Fibroblast of lung (primary cell): ENCODE measurements at regions not wholly inside any gene's neighbourhood (a gene's known extent, or its start where the extent isn't known, plus 50 kb on each side); places are given as distances from the start of the nearest gene placed in this dataset.
A peak's percentile ranks its signal among the peaks of the same experiment; 100 is the strongest.

ENCODE experiments used
- DNase-seq, 2 donors: peaks; one replicate each; pipeline versions ENCODE4 v3.0.0 to v3.0.0-alpha.2; 2010; ENCODE audit warnings: low read depth in 2 of 2
- H2AFZ ChIP-seq: 2 replicates; pipeline ENCODE4 v1.5.1; 2012; ENCODE audit warnings: low read length, control low read depth, inconsistent platforms
- H3K27ac ChIP-seq: 2 replicates; pipeline ENCODE4 v1.5.1; 2011; ENCODE audit warnings: low read length, control low read depth; ENCODE audit not compliant: insufficient read depth
- H3K27me3 ChIP-seq: 2 replicates; pipeline ENCODE4 v1.5.1; 2011; ENCODE audit warnings: mild to moderate bottlenecking, low read length; ENCODE audit not compliant: control insufficient read depth, insufficient read depth
- H3K36me3 ChIP-seq: 2 replicates; pipeline ENCODE4 v1.5.1; 2011; ENCODE audit warnings: low read length; ENCODE audit not compliant: control insufficient read depth, insufficient read depth
- H3K4me1 ChIP-seq: 2 replicates; pipeline ENCODE4 v1.5.1; 2011; ENCODE audit warnings: low read length; ENCODE audit not compliant: control insufficient read depth, insufficient read depth; ENCODE audit errors: extremely low read depth
- H3K4me2 ChIP-seq: 2 replicates; pipeline ENCODE4 v1.5.1; 2011; ENCODE audit warnings: low read length, control low read depth; ENCODE audit not compliant: insufficient read depth; ENCODE audit errors: extremely low read depth
- H3K4me3 ChIP-seq, 4 experiments: fragments of 200-600 bp in 1 of 4; sonication (generic) in 1 of 4; replicated peaks in 1 of 4; 2 replicates each; pipeline ENCODE4 v1.5.1; 2011 to 2016; ENCODE audit warnings: low read length in 4 of 4, low read depth in 3 of 4, mild to moderate bottlenecking in 3 of 4, control low read depth in 2 of 4, inconsistent platforms in 1 of 4, mixed read lengths in 1 of 4; ENCODE audit not compliant: insufficient read depth in 1 of 4; ENCODE audit errors: control extremely low read depth in 1 of 4
- H3K79me2 ChIP-seq: 2 replicates; pipeline ENCODE4 v1.5.1; 2012; ENCODE audit warnings: mild to moderate bottlenecking, low read length, inconsistent platforms; ENCODE audit not compliant: control insufficient read depth, insufficient read depth
- H3K9ac ChIP-seq: 2 replicates; pipeline ENCODE4 v1.5.1; 2011; ENCODE audit warnings: mild to moderate bottlenecking, low read length, control low read depth; ENCODE audit not compliant: insufficient read depth
- H3K9me3 ChIP-seq: 2 replicates; pipeline ENCODE4 v1.5.1; 2012; ENCODE audit warnings: low read depth, low read length; ENCODE audit not compliant: control insufficient read depth, insufficient read depth
- H4K20me1 ChIP-seq: 2 replicates; pipeline ENCODE4 v1.5.1; 2011; ENCODE audit warnings: low read length; ENCODE audit not compliant: control insufficient read depth, insufficient read depth; ENCODE audit errors: extremely low read depth
- CTCF ChIP-seq, 2 donors: IDR thresholded peaks in 1 of 2; conservative IDR thresholded peaks in 1 of 2; 1 replicate in 1 of 2; 2 replicates in 1 of 2; pipeline ENCODE4 v1.5.1; 2011 to 2012; ENCODE audit warnings: low read length in 2 of 2, control low read depth in 1 of 2, inconsistent platforms in 1 of 2, low read depth in 1 of 2, mild to moderate bottlenecking in 1 of 2
- EZH2 ChIP-seq: IDR thresholded peaks from 2 replicates; pipeline ENCODE4 v1.5.1; 2012; ENCODE audit warnings: low read length, control low read depth, mild to moderate bottlenecking; ENCODE audit errors: missing control alignments

GRCh38 chr4:10878861-10879260, 194.3 kb upstream of the CLNK start:
- Histone ChIP-seq H3K4me2 (no peak overlapping the region), H4K20me1 (no peaks in the 10 kb centered on the region), H3K36me3 (no peaks in the 10 kb centered on the region), H3K4me1 (no peaks in the 10 kb centered on the region), H3K27ac (no peak overlapping the region), H3K9me3 (no peaks in the 10 kb centered on the region), H2AFZ (no peak overlapping the region), H3K4me3 (no peak overlapping the region), H3K79me2 (no peaks in the 10 kb centered on the region), H3K27me3 (no peaks in the 10 kb centered on the region), H3K9ac (no peak overlapping the region)
- DNase-seq = no peak
- TF ChIP-seq EZH2 = no peak
- no peak for TF ChIP-seq CTCF (conservative IDR thresholded peaks at IDR 0.05 in 1 of 2, IDR thresholded peaks at IDR 0.05 in 1 of 2; ENCODE audit: low read depth in 1 of 2, low read length in 2 of 2)

- H3K9ac ChIP-seq = no peak overlapping the region
- H3K9me3 ChIP-seq = no peaks in the 10 kb centered on the region
- no peak overlapping the region for H2AFZ ChIP-seq
- H3K79me2 ChIP-seq = no peaks in the 10 kb centered on the region
- no peaks in the 10 kb centered on the region for H3K4me1 ChIP-seq
- H3K27me3 ChIP-seq = no peaks in the 10 kb centered on the region
- H3K27ac ChIP-seq = no peak overlapping the region
- no peaks in the 10 kb centered on the region for H3K36me3 ChIP-seq
- TF ChIP-seq CTCF (conservative IDR thresholded peaks at IDR 0.05 in 1 of 2, IDR thresholded peaks at IDR 0.05 in 1 of 2; ENCODE audit: low read depth in 1 of 2, low read length in 2 of 2) = no peak
- no peak for TF ChIP-seq EZH2
- peak in 1 of 2 donors; percentile 50 for DNase-seq
- H3K4me3 ChIP-seq = no peak overlapping the region
- no peak overlapping the region for H3K4me2 ChIP-seq
- no peaks in the 10 kb centered on the region for H4K20me1 ChIP-seq
Observed at GRCh38 chr4:10877076-10877475, 192.5 kb upstream of the CLNK start.

GRCh38 chr4:10875144-10875799, 190.7 kb upstream of the CLNK start:
- no peaks in the 10 kb centered on the region for H4K20me1 ChIP-seq
- TF ChIP-seq EZH2 (no peak), CTCF (conservative IDR thresholded peaks at IDR 0.05 in 1 of 2, IDR thresholded peaks at IDR 0.05 in 1 of 2; ENCODE audit: low read depth in 1 of 2, low read length in 2 of 2) (no peak)
- no peaks in the 10 kb centered on the region for H3K27me3 ChIP-seq
- no peak overlapping the region for H3K4me3 ChIP-seq
- no peaks in the 10 kb centered on the region for H3K9me3 ChIP-seq
- no peaks in the 10 kb centered on the region for H3K4me1 ChIP-seq
- no peak overlapping the region for H3K4me2 ChIP-seq
- no peaks in the 10 kb centered on the region for H3K36me3 ChIP-seq
- no peak overlapping the region for H3K27ac ChIP-seq
- no peak overlapping the region for H3K9ac ChIP-seq
- H2AFZ ChIP-seq = no peak overlapping the region
- DNase-seq = no peak
- no peaks in the 10 kb centered on the region for H3K79me2 ChIP-seq
